AG09319 (cell line): ENCODE measurements at regions not wholly inside any gene's neighbourhood (a gene's known extent, or its start where the extent isn't known, plus 50 kb on each side); places are given as distances from the start of the nearest gene placed in this dataset.

Source experiments
- DNase-seq: peaks from one replicate; pipeline ENCODE4 v3.0.0-alpha.2; 2010; ENCODE audit warnings: low read depth; ENCODE audit errors: extremely low read depth
- TF ChIP-seq, protein P1 (sequence below): IDR thresholded peaks from 2 replicates; pipeline ENCODE4 v1.5.1; 2011; ENCODE audit warnings: low read depth, mild to moderate bottlenecking, inconsistent platforms, low read length, moderate library complexity

DNA sequence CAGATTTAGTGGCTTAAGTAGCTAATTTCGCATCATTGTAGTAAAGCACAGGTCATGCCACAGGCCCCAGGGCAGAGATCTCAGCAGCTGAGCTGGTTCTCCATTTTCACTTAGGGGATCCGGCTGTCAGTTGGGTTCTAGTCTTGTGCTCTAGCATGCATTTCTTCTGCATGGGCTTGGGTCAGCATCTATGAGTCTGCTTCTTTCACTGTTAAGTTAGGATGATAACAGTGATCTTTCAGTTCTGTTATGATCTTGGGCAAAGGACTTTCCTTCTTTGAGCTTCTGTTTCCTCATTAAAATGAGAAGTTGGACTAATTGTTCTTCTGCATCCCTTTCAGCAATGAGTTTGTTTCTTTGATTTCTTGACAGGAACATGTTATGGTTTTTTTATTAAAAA, 123.6 kb upstream of the DNAH14 start:
- no peak for DNase-seq
- TF ChIP-seq, protein P1, sequence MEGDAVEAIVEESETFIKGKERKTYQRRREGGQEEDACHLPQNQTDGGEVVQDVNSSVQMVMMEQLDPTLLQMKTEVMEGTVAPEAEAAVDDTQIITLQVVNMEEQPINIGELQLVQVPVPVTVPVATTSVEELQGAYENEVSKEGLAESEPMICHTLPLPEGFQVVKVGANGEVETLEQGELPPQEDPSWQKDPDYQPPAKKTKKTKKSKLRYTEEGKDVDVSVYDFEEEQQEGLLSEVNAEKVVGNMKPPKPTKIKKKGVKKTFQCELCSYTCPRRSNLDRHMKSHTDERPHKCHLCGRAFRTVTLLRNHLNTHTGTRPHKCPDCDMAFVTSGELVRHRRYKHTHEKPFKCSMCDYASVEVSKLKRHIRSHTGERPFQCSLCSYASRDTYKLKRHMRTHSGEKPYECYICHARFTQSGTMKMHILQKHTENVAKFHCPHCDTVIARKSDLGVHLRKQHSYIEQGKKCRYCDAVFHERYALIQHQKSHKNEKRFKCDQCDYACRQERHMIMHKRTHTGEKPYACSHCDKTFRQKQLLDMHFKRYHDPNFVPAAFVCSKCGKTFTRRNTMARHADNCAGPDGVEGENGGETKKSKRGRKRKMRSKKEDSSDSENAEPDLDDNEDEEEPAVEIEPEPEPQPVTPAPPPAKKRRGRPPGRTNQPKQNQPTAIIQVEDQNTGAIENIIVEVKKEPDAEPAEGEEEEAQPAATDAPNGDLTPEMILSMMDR, result no peak

DNA sequence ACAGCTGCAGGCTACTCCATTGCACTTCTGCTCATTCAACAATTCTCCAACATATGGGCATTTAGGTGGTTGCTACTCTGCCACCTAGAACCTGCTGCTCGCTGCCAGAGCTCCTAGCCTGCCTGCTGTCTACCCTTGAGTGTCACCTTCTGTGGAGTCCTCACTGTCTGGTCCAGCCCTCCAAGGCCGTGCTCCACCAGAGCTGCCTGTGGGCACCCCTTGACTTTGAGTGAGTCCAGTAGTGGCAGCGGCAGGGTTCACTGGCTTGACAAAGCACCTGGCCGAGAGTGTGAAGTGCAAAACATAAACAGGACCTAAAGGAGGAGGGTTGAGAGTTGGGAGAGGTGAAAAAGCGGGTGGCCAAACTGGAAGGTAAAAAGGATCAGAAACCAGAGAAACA, 120.3 kb upstream of the DNAH14 start:
- TF ChIP-seq, protein P1, result no peak
- DNase-seq, result no peak

DNA sequence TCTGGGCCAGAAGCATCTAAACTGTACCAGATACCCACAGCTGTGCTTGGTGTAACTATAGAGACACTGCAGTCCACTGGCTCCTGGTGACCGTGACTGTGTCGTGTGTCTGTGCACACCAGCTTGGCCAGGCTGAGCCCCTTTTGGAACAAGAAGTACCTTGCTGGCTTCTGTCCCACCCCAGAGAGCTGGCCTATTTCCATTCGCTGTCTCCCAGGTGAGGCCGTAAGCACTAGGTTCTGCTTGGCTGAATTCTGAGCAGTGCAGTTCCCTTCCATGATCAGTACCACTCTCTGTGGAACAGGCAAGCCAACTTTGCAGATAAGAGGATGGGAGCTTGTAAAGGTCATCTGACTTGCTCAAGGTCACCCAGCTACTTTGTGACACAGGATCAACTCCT, 119.9 kb upstream of the DNAH14 start:
- DNase-seq, result no peak
- TF ChIP-seq, protein P1, result no peak

DNA sequence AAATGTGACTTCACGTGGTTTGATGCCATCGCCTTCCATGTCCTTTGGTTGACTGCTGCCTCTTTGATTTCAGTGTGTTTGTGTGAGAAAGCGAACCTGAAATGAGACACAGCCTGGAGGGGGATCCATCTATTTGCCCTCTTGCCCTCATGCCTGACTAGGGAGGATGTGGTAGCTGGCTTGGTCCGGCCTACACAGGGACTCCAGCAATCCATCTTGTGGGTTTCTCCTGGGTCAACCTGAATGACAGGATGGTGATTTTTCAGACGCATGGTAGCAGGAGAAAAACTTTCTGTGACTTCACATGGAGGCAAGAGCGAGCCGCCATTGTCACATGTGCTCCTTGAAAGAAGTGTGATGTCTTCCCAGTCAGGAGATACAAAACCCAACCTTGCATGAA, 117.9 kb upstream of the DNAH14 start:
- DNase-seq, result no peak
- TF ChIP-seq, protein P1, result no peak

DNA sequence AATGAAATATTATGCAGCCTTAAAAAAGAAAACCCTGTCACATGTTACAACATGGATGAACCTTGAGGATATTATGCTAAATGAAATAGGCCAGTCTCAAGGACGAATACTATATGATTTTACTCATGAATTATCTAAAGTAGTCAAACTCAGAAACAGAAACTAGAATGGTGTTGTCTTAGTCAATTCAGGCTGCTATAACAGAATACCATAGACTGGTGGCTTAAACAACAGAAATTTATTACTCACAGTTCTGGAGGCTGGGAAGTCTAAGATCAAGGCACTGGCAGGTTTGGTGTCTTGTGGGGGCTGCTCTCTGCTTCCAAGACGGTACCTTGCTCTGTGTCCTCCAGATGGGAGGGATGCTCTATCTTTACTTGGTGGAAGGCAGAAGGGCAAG, 113.8 kb upstream of the DNAH14 start:
- TF ChIP-seq, protein P1, result no peak
- no peak for DNase-seq

DNA sequence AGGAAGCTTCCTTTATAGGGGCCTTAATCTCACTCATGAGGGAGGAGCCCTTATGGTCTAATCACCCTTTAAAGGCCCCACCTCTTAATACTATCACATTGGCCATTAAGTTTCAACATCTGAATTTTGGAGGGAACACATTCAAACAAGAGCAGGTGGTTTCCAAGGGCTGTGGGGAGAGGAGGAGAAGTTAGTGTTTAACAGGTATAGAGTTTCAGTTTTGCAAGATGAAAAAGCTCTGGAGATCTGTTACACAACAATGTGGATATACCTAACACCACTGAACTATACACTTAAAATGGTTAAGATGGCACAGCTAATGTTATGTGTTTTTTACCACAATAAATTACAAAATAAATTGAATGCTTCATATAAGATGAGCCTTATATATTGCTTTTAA, 113.4 kb upstream of the DNAH14 start:
- DNase-seq, result no peak
- TF ChIP-seq, protein P1, result no peak

DNA sequence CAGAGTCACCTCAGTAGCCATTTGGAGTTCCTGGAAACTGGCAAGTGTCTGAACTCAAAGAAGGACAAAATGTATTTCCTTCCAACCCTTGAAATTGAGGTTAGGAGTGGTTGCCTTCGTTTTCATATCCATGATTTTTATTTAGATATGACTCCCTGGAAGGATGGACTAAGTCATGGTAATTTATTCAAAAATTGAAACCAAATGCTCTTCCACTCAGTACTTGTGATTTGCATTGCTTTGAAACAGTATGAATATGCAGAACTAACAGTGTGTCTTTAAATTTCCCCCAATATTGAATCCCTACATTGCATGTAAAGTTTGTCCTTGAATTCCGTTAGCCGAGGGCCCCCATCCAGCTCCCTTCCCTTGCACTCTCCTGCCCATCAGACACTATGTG, 112.1 kb upstream of the DNAH14 start:
- DNase-seq, result no peak
- TF ChIP-seq, protein P1, result no peak
